Testis (tissue), 2 donors: ENCODE measurements at regions not wholly inside any gene's neighbourhood (a gene's known extent, or its start where the extent isn't known, plus 50 kb on each side); places are given as distances from the start of the nearest gene placed in this dataset.

Experiments used
- POLR2A ChIP-seq: fragments of 450-650 bp; IDR thresholded peaks from one replicate; pipeline ENCODE4 v1.6.1; 2017; ENCODE audit warnings: antibody characterized with exemption, mild to moderate bottlenecking, moderate library complexity
- TF ChIP-seq, protein P1 (sequence below), 3 experiments: fragments of 450-650 bp in 2 of 3; fragments of 200-600 bp in 1 of 3; sonication (generic) in 1 of 3; IDR thresholded peaks; one replicate each; pipeline ENCODE4 v1.5.1; 2016 to 2019; ENCODE audit warnings: antibody characterized with exemption in 3 of 3, mild to moderate bottlenecking in 2 of 3, moderate library complexity in 1 of 3

DNA sequence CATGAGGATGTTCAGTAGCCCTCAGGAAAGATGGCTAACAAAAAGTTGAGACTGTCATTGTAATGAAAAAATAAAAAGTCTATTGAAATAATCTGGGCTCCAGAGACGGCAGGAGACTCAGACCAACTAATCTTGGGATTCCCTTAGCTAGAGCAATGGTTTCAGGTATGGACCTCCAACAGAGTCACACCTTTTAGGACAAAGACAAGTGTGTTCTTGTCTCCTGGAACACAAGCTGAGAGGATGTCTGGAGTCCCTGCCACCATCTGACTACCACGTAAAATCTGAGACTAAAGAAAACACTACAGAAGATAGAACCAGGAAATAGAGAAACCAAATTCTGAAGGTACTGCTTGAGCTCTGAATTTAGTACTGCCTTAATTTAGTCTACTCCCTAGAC is 103.3 kb upstream of the RBBP8 start:
- TF ChIP-seq, protein P1, sequence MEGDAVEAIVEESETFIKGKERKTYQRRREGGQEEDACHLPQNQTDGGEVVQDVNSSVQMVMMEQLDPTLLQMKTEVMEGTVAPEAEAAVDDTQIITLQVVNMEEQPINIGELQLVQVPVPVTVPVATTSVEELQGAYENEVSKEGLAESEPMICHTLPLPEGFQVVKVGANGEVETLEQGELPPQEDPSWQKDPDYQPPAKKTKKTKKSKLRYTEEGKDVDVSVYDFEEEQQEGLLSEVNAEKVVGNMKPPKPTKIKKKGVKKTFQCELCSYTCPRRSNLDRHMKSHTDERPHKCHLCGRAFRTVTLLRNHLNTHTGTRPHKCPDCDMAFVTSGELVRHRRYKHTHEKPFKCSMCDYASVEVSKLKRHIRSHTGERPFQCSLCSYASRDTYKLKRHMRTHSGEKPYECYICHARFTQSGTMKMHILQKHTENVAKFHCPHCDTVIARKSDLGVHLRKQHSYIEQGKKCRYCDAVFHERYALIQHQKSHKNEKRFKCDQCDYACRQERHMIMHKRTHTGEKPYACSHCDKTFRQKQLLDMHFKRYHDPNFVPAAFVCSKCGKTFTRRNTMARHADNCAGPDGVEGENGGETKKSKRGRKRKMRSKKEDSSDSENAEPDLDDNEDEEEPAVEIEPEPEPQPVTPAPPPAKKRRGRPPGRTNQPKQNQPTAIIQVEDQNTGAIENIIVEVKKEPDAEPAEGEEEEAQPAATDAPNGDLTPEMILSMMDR (IDR thresholded peaks at IDR 0.05), result no peak
- TF ChIP-seq POLR2A, result no peak
